Hepatocyte (in vitro differentiated cells): ENCODE measurements at regions not wholly inside any gene's neighbourhood (a gene's known extent, or its start where the extent isn't known, plus 50 kb on each side); places are given as distances from the start of the nearest gene placed in this dataset.

Source experiments
- DNase-seq: peaks from one replicate; pipeline ENCODE4 v3.0.0-alpha.2; 2016; ENCODE audit warnings: low spot score
- H2AFZ ChIP-seq: fragments of 200-600 bp; sonication (generic); 2 replicates; pipeline ENCODE4 v1.6.0; 2016; ENCODE audit warnings: antibody characterized with exemption, mild to moderate bottlenecking
- H3K27ac ChIP-seq: fragments of 200-600 bp; sonication (generic); 2 replicates; pipeline ENCODE4 v1.5.1; 2016; ENCODE audit warnings: mild to moderate bottlenecking
- H3K27me3 ChIP-seq: fragments of 200-600 bp; sonication (generic); 2 replicates; pipeline ENCODE4 v1.6.1; 2016
- H3K36me3 ChIP-seq: fragments of 200-600 bp; sonication (generic); replicated peaks from 2 replicates; pipeline ENCODE4 v1.5.1; 2016; ENCODE audit warnings: low read depth; ENCODE audit not compliant: insufficient read depth
- H3K4me1 ChIP-seq: fragments of 200-600 bp; sonication (generic); 2 replicates; pipeline ENCODE4 v1.5.1; 2016; ENCODE audit warnings: mild to moderate bottlenecking, moderate library complexity; ENCODE audit not compliant: insufficient read depth
- H3K4me2 ChIP-seq: fragments of 200-600 bp; sonication (generic); 2 replicates; pipeline ENCODE4 v1.6.0; 2016
- H3K4me3 ChIP-seq: fragments of 200-600 bp; sonication (generic); 2 replicates; pipeline ENCODE4 v1.5.1; 2016; ENCODE audit warnings: mild to moderate bottlenecking
- H3K79me2 ChIP-seq: fragments of 200-600 bp; sonication (generic); 2 replicates; pipeline ENCODE4 v1.6.0; 2017; ENCODE audit warnings: mild to moderate bottlenecking
- H3K9me2 ChIP-seq: fragments of 200-600 bp; sonication (generic); replicated peaks from 2 replicates; pipeline ENCODE4 v1.6.0; 2017; ENCODE audit warnings: mild to moderate bottlenecking; ENCODE audit not compliant: insufficient read depth
- H3K9me3 ChIP-seq: fragments of 200-600 bp; sonication (generic); 2 replicates; pipeline ENCODE4 v1.5.1; 2016; ENCODE audit warnings: low read depth, mild to moderate bottlenecking
- H4K20me1 ChIP-seq: fragments of 200-600 bp; sonication (generic); 2 replicates; pipeline ENCODE4 v1.6.0; 2016; ENCODE audit warnings: mild to moderate bottlenecking; ENCODE audit not compliant: insufficient read depth, poor library complexity, severe bottlenecking
- CTCF ChIP-seq: fragments of 200-600 bp; sonication (generic); IDR thresholded peaks from 2 replicates; pipeline ENCODE4 v1.5.1; 2016; ENCODE audit warnings: antibody characterized with exemption, mild to moderate bottlenecking; ENCODE audit not compliant: poor library complexity
- EZH2 ChIP-seq: fragments of 200-600 bp; sonication (generic); IDR thresholded peaks from 2 replicates; pipeline ENCODE4 v1.6.1; 2016; ENCODE audit warnings: antibody characterized with exemption, mild to moderate bottlenecking, borderline replicate concordance
- EZH2phosphoT487 ChIP-seq: fragments of 200-600 bp; sonication (generic); IDR thresholded peaks from one replicate; pipeline ENCODE4 v1.6.1; 2018; ENCODE audit warnings: antibody characterized with exemption, mild to moderate bottlenecking, low read depth, moderate library complexity; ENCODE audit not compliant: unreplicated experiment, severe bottlenecking
- WGBS: methylation state at CpG from one replicate; pipeline ENCODE4 v1.1.6; 2016; ENCODE audit warnings: low lambda C conversion rate; ENCODE audit errors: missing lambda C conversion rate; 5-methylcytosine and 5-hydroxymethylcytosine counted together

- 65% methylated on average over 3 of the region's 3 CpGs for WGBS
- Histone ChIP-seq H4K20me1 (no peaks in the 10 kb centered on the region), H2AFZ (no peak overlapping the region), H3K79me2 (no peaks in the 10 kb centered on the region), H3K36me3 (no peaks in the 10 kb centered on the region), H3K4me3 (no peak overlapping the region), H3K4me1 (no peaks in the 10 kb centered on the region), H3K27me3 (peaks cover 3% of the 10 kb centered on the region), H3K9me2 (no peaks in the 10 kb centered on the region), H3K27ac (no peak overlapping the region), H3K9me3 (no peaks in the 10 kb centered on the region), H3K4me2 (no peak overlapping the region)
- no peak for DNase-seq
- no peak for TF ChIP-seq CTCF
- TF ChIP-seq EZH2phosphoT487, result no peak
- TF ChIP-seq EZH2, result no peak
Observed at GRCh38 chr3:17836092-17836491, 93.7 kb upstream of the TBC1D5 start.

- H2AFZ ChIP-seq, result no peak overlapping the region
- H3K4me3 ChIP-seq, result no peak overlapping the region
- no peaks in the 10 kb centered on the region for H3K4me1 ChIP-seq
- no peak for TF ChIP-seq CTCF
- no peak for TF ChIP-seq EZH2
- no peak for TF ChIP-seq EZH2phosphoT487
- no peaks in the 10 kb centered on the region for H3K79me2 ChIP-seq
- H3K4me2 ChIP-seq, result no peak overlapping the region
- H3K27ac ChIP-seq, result no peak overlapping the region
- peaks cover 3% of the 10 kb centered on the region for H3K27me3 ChIP-seq
- WGBS, result 92% methylated on average over 5 of the region's 5 CpGs
- DNase-seq, result no peak
- no peaks in the 10 kb centered on the region for H3K9me2 ChIP-seq
- no peaks in the 10 kb centered on the region for H3K36me3 ChIP-seq
- no peaks in the 10 kb centered on the region for H4K20me1 ChIP-seq
- no peaks in the 10 kb centered on the region for H3K9me3 ChIP-seq
Observed at GRCh38 chr3:17833786-17834559, 91.5 kb upstream of the TBC1D5 start.

GRCh38 chr3:17832016-17832415, 89.6 kb upstream of the TBC1D5 start:
- Histone ChIP-seq H4K20me1 (no peaks in the 10 kb centered on the region), H3K4me3 (no peak overlapping the region), H3K79me2 (no peaks in the 10 kb centered on the region), H3K27ac (no peak overlapping the region), H3K9me2 (no peaks in the 10 kb centered on the region), H3K36me3 (no peaks in the 10 kb centered on the region), H3K4me1 (no peaks in the 10 kb centered on the region), H3K9me3 (no peaks in the 10 kb centered on the region), H3K27me3 (peaks cover 3% of the 10 kb centered on the region), H3K4me2 (no peak overlapping the region), H2AFZ (no peak overlapping the region)
- 94% methylated on average over 2 of the region's 2 CpGs for WGBS
- TF ChIP-seq EZH2 (no peak), EZH2phosphoT487 (no peak), CTCF (no peak)
- no peak for DNase-seq
